ENCODE measurements at regions not wholly inside any gene's neighbourhood (a gene's known extent, or its start where the extent isn't known, plus 50 kb on each side); places are given as distances from the start of the nearest gene placed in this dataset.

- H3K36me3 ChIP-seq (replicated peaks in 1 of 2; ENCODE audit: control insufficient read depth in 1 of 2, insufficient read depth in 2 of 2, low read length in 2 of 2), result no peaks in the 10 kb centered on the region
- peaks cover 0 to 12% of the 10 kb centered on the region in 2 experiments; a peak in 3 of 5 replicates for H3K27me3 ChIP-seq (ENCODE audit: control insufficient read depth in 1 of 2, insufficient read depth in 2 of 2, low read length in 2 of 2)
- CTCF ChIA-PET (ENCODE audit: low intra/inter-chr PET ratio, low total read pairs), result no interaction called here
- intact Hi-C loops (cut with micrococcal nuclease; ENCODE audit: unreplicated experiment), result no loop called here
- in situ Hi-C loops (cut with HindIII; ENCODE audit: extremely low pct_ligation_motif_present, low pct_unique_long_range_greater_than_20kb), result no loop called here
- ATAC-seq (no peak), FAIRE-seq (no peak), DNase-seq (ENCODE audit: low spot score) (no peak)
- H3K9me3 ChIP-seq (ENCODE audit: low read length), result no peaks in the 10 kb centered on the region
- H4K20me1 ChIP-seq (ENCODE audit: insufficient read depth, low read length), result no peaks in the 10 kb centered on the region
- no TSS peak for BruUV-seq (replicated peaks)
- WGBS (ENCODE audit: low lambda C conversion rate), result 28% methylated on average over 14 of the region's 14 CpGs
- TF ChIP-seq, protein P1, sequence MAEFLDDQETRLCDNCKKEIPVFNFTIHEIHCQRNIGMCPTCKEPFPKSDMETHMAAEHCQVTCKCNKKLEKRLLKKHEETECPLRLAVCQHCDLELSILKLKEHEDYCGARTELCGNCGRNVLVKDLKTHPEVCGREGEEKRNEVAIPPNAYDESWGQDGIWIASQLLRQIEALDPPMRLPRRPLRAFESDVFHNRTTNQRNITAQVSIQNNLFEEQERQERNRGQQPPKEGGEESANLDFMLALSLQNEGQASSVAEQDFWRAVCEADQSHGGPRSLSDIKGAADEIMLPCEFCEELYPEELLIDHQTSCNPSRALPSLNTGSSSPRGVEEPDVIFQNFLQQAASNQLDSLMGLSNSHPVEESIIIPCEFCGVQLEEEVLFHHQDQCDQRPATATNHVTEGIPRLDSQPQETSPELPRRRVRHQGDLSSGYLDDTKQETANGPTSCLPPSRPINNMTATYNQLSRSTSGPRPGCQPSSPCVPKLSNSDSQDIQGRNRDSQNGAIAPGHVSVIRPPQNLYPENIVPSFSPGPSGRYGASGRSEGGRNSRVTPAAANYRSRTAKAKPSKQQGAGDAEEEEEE (CRISPR knock-in tag; IDR thresholded peaks at IDR 0.05; ENCODE audit: borderline replicate concordance), result no peak
- no peak for TF ChIP-seq ZFP37 (CRISPR knock-in tag; IDR thresholded peaks at IDR 0.05; ENCODE audit: borderline replicate concordance)
- no peak overlapping the region for H2AFZ ChIP-seq (ENCODE audit: low read length)
- no peak overlapping the region for H3K27ac ChIP-seq (ENCODE audit: extremely low read length, insufficient read depth, low read length)
- H3K4me2 ChIP-seq (ENCODE audit: low read depth, low read length), result no peak overlapping the region
- no peak overlapping the region for H3K4me3 ChIP-seq (replicated peaks in 1 of 3; ENCODE audit: insufficient read depth in 1 of 3, low read depth in 2 of 3, low read length in 3 of 3)
- no peaks in the 10 kb centered on the region for H3K79me2 ChIP-seq (ENCODE audit: insufficient read depth, low read length)
- no peaks in the 10 kb centered on the region for H3K4me1 ChIP-seq (ENCODE audit: insufficient read depth, low read length)
- POLR2A ChIA-PET, result no interaction called here
- H3K9ac ChIP-seq (ENCODE audit: insufficient read depth, low read depth, low read length), result no peak overlapping the region
Measured at GRCh38 chr16:51440131-51440889, 289.2 kb upstream of the SALL1 start.

DNA sequence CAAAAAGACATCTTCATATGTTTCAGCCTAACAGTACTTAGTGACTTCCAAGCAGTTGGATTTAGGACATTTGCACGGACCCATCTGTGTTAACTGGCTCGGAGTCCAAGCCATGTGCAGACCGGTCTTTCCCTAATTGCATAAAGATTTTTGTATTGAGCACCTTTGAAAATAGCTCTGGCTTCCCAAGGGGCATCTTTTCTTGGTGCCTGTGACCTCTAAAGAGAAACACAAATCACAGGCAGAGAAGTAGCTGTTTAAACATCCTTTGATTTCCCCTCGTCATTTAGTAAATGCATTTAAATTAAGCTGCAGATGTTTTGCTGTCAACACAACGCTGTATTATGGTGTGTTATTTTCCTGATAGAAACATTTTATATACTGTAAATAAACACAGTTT lies 288.2 kb upstream of the SALL1 start:
- Histone ChIP-seq H3K27me3 (ENCODE audit: control insufficient read depth in 1 of 2, insufficient read depth in 2 of 2, low read length in 2 of 2) (peaks cover 0 to 12% of the 10 kb centered on the region in 2 experiments; a peak in 3 of 5 replicates), H2AFZ (ENCODE audit: low read length) (no peak overlapping the region), H3K9ac (ENCODE audit: insufficient read depth, low read depth, low read length) (no peak overlapping the region), H4K20me1 (ENCODE audit: insufficient read depth, low read length) (no peaks in the 10 kb centered on the region), H3K4me1 (ENCODE audit: insufficient read depth, low read length) (no peaks in the 10 kb centered on the region), H3K79me2 (ENCODE audit: insufficient read depth, low read length) (no peaks in the 10 kb centered on the region), H3K4me2 (ENCODE audit: low read depth, low read length) (no peak overlapping the region), H3K4me3 (replicated peaks in 1 of 3; ENCODE audit: insufficient read depth in 1 of 3, low read depth in 2 of 3, low read length in 3 of 3) (no peak overlapping the region), H3K9me3 (ENCODE audit: low read length) (no peaks in the 10 kb centered on the region), H3K27ac (ENCODE audit: extremely low read length, insufficient read depth, low read length) (no peak overlapping the region), H3K36me3 (replicated peaks in 1 of 2; ENCODE audit: control insufficient read depth in 1 of 2, insufficient read depth in 2 of 2, low read length in 2 of 2) (no peaks in the 10 kb centered on the region)
- 3% methylated on average over 5 of the region's 5 CpGs for WGBS (ENCODE audit: low lambda C conversion rate)
- POLR2A ChIA-PET, result no interaction called here
- DNase-seq (ENCODE audit: low spot score) (no peak), FAIRE-seq (no peak), ATAC-seq (no peak)
- in situ Hi-C loops (cut with HindIII; ENCODE audit: extremely low pct_ligation_motif_present, low pct_unique_long_range_greater_than_20kb), result no loop called here
- no TSS peak for BruUV-seq (replicated peaks)
- CTCF ChIA-PET (ENCODE audit: low intra/inter-chr PET ratio, low total read pairs), result no interaction called here
- intact Hi-C loops (cut with micrococcal nuclease; ENCODE audit: unreplicated experiment), result no loop called here
- TF ChIP-seq, protein P2, sequence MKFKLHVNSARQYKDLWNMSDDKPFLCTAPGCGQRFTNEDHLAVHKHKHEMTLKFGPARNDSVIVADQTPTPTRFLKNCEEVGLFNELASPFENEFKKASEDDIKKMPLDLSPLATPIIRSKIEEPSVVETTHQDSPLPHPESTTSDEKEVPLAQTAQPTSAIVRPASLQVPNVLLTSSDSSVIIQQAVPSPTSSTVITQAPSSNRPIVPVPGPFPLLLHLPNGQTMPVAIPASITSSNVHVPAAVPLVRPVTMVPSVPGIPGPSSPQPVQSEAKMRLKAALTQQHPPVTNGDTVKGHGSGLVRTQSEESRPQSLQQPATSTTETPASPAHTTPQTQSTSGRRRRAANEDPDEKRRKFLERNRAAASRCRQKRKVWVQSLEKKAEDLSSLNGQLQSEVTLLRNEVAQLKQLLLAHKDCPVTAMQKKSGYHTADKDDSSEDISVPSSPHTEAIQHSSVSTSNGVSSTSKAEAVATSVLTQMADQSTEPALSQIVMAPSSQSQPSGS (CRISPR knock-in tag; IDR thresholded peaks at IDR 0.05), result no peak
- TF ChIP-seq ZNF225 (CRISPR knock-in tag; IDR thresholded peaks at IDR 0.05), result no peak
- TF ChIP-seq ZNF510 (CRISPR knock-in tag; IDR thresholded peaks at IDR 0.05; ENCODE audit: low read depth), result no peak
- TF ChIP-seq SP140L (CRISPR knock-in tag; IDR thresholded peaks at IDR 0.05; ENCODE audit: borderline replicate concordance), result no peak
- no peak for TF ChIP-seq NCOR1 (IDR thresholded peaks at IDR 0.05; ENCODE audit: borderline replicate concordance, low read length)
- no peak for TF ChIP-seq ZNF136 (CRISPR knock-in tag; IDR thresholded peaks at IDR 0.05; ENCODE audit: low read depth)
- no peak for TF ChIP-seq FOXK2 (IDR thresholded peaks at IDR 0.05)
- TF ChIP-seq KDM4B (CRISPR knock-in tag; IDR thresholded peaks at IDR 0.05), result no peak
- TF ChIP-seq ZNF33A (CRISPR knock-in tag; IDR thresholded peaks at IDR 0.05; ENCODE audit: borderline replicate concordance), result no peak
- no peak for TF ChIP-seq ZNF33B (CRISPR knock-in tag; IDR thresholded peaks at IDR 0.05)
- TF ChIP-seq, protein P3, sequence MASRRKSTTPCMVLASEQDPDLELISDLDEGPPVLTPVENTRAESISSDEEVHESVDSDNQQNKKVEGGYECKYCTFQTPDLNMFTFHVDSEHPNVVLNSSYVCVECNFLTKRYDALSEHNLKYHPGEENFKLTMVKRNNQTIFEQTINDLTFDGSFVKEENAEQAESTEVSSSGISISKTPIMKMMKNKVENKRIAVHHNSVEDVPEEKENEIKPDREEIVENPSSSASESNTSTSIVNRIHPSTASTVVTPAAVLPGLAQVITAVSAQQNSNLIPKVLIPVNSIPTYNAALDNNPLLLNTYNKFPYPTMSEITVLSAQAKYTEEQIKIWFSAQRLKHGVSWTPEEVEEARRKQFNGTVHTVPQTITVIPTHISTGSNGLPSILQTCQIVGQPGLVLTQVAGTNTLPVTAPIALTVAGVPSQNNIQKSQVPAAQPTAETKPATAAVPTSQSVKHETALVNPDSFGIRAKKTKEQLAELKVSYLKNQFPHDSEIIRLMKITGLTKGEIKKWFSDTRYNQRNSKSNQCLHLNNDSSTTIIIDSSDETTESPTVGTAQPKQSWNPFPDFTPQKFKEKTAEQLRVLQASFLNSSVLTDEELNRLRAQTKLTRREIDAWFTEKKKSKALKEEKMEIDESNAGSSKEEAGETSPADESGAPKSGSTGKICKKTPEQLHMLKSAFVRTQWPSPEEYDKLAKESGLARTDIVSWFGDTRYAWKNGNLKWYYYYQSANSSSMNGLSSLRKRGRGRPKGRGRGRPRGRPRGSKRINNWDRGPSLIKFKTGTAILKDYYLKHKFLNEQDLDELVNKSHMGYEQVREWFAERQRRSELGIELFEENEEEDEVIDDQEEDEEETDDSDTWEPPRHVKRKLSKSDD (CRISPR knock-in tag; IDR thresholded peaks at IDR 0.05; ENCODE audit: low read depth), result no peak
